B cell (primary cell): ENCODE measurements at regions not wholly inside any gene's neighbourhood (a gene's known extent, or its start where the extent isn't known, plus 50 kb on each side); places are given as distances from the start of the nearest gene placed in this dataset.

Experiments
- ATAC-seq: fragments of 200-7000 bp; cut with Tn5 transposase; one replicate; pipeline ENCODE4 v1.10.0; 2021; ENCODE audit warnings: low read depth, mild to moderate bottlenecking, moderate number of reproducible peaks, moderate library complexity
- CTCF ChIA-PET: fragments of 350-600 bp; sonication (Branson Sonifier 250); formaldehyde crosslinking; loops from one replicate; lab custom pipeline; 2021; ENCODE audit warnings: antibody characterized with exemption, inconsistent platforms; lab: Charles Lee
- POLR2A ChIA-PET: fragments of 350-600 bp; sonication (Branson Sonifier 250); formaldehyde crosslinking; loops from one replicate; lab custom pipeline; 2021; ENCODE audit warnings: antibody characterized with exemption; lab: Charles Lee
- DNase-seq: peaks from one replicate; pipeline ENCODE4 v3.0.0; 2013
- H2AFZ ChIP-seq: 2 replicates; pipeline ENCODE4 v1.6.1; 2012; ENCODE audit warnings: mild to moderate bottlenecking, low read depth, low read length; ENCODE audit not compliant: insufficient read depth, poor library complexity, severe bottlenecking
- H3K27ac ChIP-seq, 2 donors: 1 replicate in 1 of 2; 2 replicates in 1 of 2; pipeline ENCODE4 v1.5.1; 2012 to 2013; ENCODE audit warnings: low read length in 2 of 2, mild to moderate bottlenecking in 2 of 2, moderate library complexity in 1 of 2
- H3K27me3 ChIP-seq, 4 experiments: fragments of 200-600 bp in 1 of 4; sonication (generic) in 1 of 4; replicated peaks in 1 of 4; 1 replicate in 2 of 4; 2 replicates in 2 of 4; pipeline versions ENCODE4 v1.6.1 to v1.7.0; 2013 to 2016; ENCODE audit warnings: low read length in 3 of 4, mild to moderate bottlenecking in 2 of 4, mixed read lengths in 1 of 4, moderate library complexity in 1 of 4; ENCODE audit not compliant: insufficient read depth in 4 of 4, control insufficient read depth in 3 of 4; ENCODE audit errors: control extremely low read depth in 1 of 4
- H3K36me3 ChIP-seq, 2 experiments: replicated peaks in 1 of 2; 1 replicate in 1 of 2; 2 replicates in 1 of 2; pipeline versions ENCODE4 v1.6.1 to v1.7.1; 2013; ENCODE audit warnings: low read length in 1 of 2; ENCODE audit not compliant: insufficient read depth in 2 of 2, control insufficient read depth in 1 of 2; ENCODE audit errors: control extremely low read depth in 1 of 2, extremely low read depth in 1 of 2
- H3K4me1 ChIP-seq, 2 donors: fragments of 200-600 bp in 1 of 2; sonication (generic) in 1 of 2; 1 replicate in 1 of 2; 2 replicates in 1 of 2; pipeline versions ENCODE4 v1.5.1 to v1.6.1; 2013 to 2017; ENCODE audit warnings: low read length in 2 of 2; ENCODE audit not compliant: control insufficient read depth in 2 of 2, insufficient read depth in 2 of 2
- H3K4me2 ChIP-seq: replicated peaks from 2 replicates; pipeline ENCODE3; 2012; ENCODE audit warnings: mild to moderate bottlenecking, low read depth, low read length; ENCODE audit not compliant: poor library complexity, severe bottlenecking
- H3K4me3 ChIP-seq, 5 experiments: fragments of 200-600 bp in 1 of 5; sonication (generic) in 1 of 5; 1 replicate in 3 of 5; 2 replicates in 2 of 5; pipeline versions ENCODE4 v1.5.1 to v1.7.0; 2011 to 2016; ENCODE audit warnings: low read length in 4 of 5, mild to moderate bottlenecking in 4 of 5, low read depth in 2 of 5, control low read depth in 1 of 5, moderate library complexity in 1 of 5; ENCODE audit not compliant: insufficient read depth in 1 of 5; ENCODE audit errors: control extremely low read depth in 1 of 5, extremely low read depth in 1 of 5
- H3K79me2 ChIP-seq: fragments of 200-600 bp; sonication (generic); one replicate; pipeline ENCODE4 v1.6.0; 2016; ENCODE audit warnings: low read length; ENCODE audit not compliant: control insufficient read depth, insufficient read depth
- H3K9ac ChIP-seq: fragments of 200-600 bp; sonication (generic); 2 replicates; pipeline ENCODE4 v1.6.1; 2017; ENCODE audit warnings: mild to moderate bottlenecking, low read length, moderate library complexity
- H3K9me3 ChIP-seq, 3 donors: one replicate each; pipeline versions ENCODE4 v1.6.1 to v1.7.1; 2013; ENCODE audit warnings: low read length in 2 of 3; ENCODE audit not compliant: control insufficient read depth in 2 of 3, insufficient read depth in 1 of 3; ENCODE audit errors: control extremely low read depth in 1 of 3
- H4K20me1 ChIP-seq: 2 replicates; pipeline ENCODE4 v1.6.0; 2012; ENCODE audit warnings: mild to moderate bottlenecking, low read length; ENCODE audit not compliant: insufficient read depth, control insufficient read depth, poor library complexity, severe bottlenecking
- H3K27ac Mint-ChIP-seq: one replicate; pipeline ENCODE4 v1.8.0; 2021; ENCODE audit warnings: mixed read lengths
- H3K27me3 Mint-ChIP-seq: one replicate; pipeline ENCODE4 v1.8.0; 2021; ENCODE audit warnings: mixed read lengths
- H3K4me1 Mint-ChIP-seq: one replicate; pipeline ENCODE4 v1.8.0; 2021; ENCODE audit warnings: mixed read lengths
- H3K4me3 Mint-ChIP-seq: one replicate; pipeline ENCODE4 v1.8.0; 2021; ENCODE audit warnings: mixed read lengths
- H3K9me3 Mint-ChIP-seq: one replicate; pipeline ENCODE4 v1.8.0; 2022; ENCODE audit warnings: mixed read lengths; ENCODE audit not compliant: insufficient read depth
- EZH2 ChIP-seq: IDR thresholded peaks from 2 replicates; pipeline ENCODE4 v1.6.1; 2012; ENCODE audit warnings: borderline replicate concordance, low read depth, mild to moderate bottlenecking, moderate library complexity, low read length; ENCODE audit not compliant: insufficient read depth, poor library complexity, severe bottlenecking
- WGBS: methylation state at CpG from one replicate; pipeline ENCODE4 v1.1.5; 2013; ENCODE audit warnings: missing lambda C conversion rate; ENCODE audit not compliant: insufficient coverage; 5-methylcytosine and 5-hydroxymethylcytosine counted together
- intact Hi-C: fragments of 100-400 bp; cut with micrococcal nuclease; formaldehyde crosslinking; loops from one replicate; pipeline ENCODE4 v1.10.0; 2022
- TF ChIP-seq, protein P1 (sequence below): fragments of 200-600 bp; IDR thresholded peaks from one replicate; pipeline ENCODE4 v1.8.0; 2022; ENCODE audit warnings: antibody characterized with exemption, mild to moderate bottlenecking

GRCh38 chr3:30123755-30124154, 482.6 kb upstream of the TGFBR2 start:
- peaks cover 5% of the 10 kb centered on the region for H3K9me3 Mint-ChIP-seq
- ATAC-seq (no peak), DNase-seq (no peak)
- TF ChIP-seq, protein P1, sequence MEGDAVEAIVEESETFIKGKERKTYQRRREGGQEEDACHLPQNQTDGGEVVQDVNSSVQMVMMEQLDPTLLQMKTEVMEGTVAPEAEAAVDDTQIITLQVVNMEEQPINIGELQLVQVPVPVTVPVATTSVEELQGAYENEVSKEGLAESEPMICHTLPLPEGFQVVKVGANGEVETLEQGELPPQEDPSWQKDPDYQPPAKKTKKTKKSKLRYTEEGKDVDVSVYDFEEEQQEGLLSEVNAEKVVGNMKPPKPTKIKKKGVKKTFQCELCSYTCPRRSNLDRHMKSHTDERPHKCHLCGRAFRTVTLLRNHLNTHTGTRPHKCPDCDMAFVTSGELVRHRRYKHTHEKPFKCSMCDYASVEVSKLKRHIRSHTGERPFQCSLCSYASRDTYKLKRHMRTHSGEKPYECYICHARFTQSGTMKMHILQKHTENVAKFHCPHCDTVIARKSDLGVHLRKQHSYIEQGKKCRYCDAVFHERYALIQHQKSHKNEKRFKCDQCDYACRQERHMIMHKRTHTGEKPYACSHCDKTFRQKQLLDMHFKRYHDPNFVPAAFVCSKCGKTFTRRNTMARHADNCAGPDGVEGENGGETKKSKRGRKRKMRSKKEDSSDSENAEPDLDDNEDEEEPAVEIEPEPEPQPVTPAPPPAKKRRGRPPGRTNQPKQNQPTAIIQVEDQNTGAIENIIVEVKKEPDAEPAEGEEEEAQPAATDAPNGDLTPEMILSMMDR = no peak
- no peak for TF ChIP-seq EZH2
- no peak overlapping the region for H3K4me3 ChIP-seq
- H3K36me3 ChIP-seq = no peaks in the 10 kb centered on the region
- no peak overlapping the region for H3K4me2 ChIP-seq
- intact Hi-C loops = no loop called here
- H3K4me1 ChIP-seq = no peaks in the 10 kb centered on the region
- ChIA-PET POLR2A (no interaction called here), CTCF (interaction anchor here (1.3 kb wide), 1 partner anchor 75 kb away, joined by 5 read pairs; no protein-coding TSS in a partner anchor)
- no peak overlapping the region for H3K4me3 Mint-ChIP-seq
- no CpG with 5 or more reads among the region's 1 CpG for WGBS
- peaks cover 7% of the 10 kb centered on the region for H3K27me3 Mint-ChIP-seq
- H2AFZ ChIP-seq = no peak overlapping the region
- H3K27ac ChIP-seq = no peak overlapping the region
- H4K20me1 ChIP-seq = no peaks in the 10 kb centered on the region
- H3K9ac ChIP-seq = no peak overlapping the region
- H3K27ac Mint-ChIP-seq = no peak overlapping the region
- H3K9me3 ChIP-seq = peaks cover 0 to 3% (median 0%) of the 10 kb centered on the region in 3 donors
- no peaks in the 10 kb centered on the region for H3K79me2 ChIP-seq
- H3K27me3 ChIP-seq = no peaks in the 10 kb centered on the region
- H3K4me1 Mint-ChIP-seq = no peaks in the 10 kb centered on the region

DNA sequence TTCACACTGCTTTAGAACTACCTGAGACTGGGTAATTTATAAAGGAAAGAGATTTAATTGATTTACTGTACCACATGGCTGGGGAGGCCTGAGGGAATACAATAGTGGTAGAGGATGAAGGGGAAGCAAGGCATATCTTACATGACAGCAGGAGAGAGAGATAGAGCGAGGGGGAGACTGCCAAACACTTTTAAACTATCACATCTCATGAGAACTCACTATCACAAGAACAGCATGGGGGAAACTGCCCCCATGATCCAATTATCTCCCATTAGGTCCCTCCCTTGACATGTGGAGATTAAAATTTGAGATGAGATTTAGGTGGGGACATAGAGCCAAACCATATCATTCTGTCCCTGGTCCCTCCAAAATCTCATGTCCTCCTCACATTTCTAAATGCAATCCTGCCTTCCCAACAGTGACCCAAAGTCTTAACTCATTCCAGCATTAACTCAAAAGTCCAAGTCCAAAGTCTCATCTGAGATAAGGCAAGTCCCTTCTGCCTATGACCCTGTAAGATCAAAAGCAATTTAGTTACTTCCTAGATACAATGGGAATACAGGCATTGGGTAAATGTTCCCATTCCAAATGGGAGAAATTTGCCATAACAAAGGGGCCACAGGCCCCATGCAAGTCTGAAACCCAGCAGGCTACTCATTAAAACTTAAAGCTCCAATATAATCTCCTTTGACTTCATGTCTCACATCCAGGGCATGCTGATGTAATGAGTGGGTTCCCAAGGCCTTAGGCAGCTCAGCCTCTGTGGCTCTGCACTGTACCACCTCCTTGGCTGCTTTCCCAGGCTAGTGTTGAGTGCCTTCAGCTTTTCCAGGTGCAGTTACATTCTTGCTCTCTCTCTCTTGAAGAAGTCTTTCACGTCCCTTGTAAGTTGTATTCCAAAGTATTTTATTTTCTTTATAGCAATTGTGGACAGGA, 481.7 kb upstream of the TGFBR2 start:
- intact Hi-C loops = no loop called here
- CTCF ChIA-PET = no interaction called here

More for the DNA sequence above, 481.7 kb upstream of the TGFBR2 start:
- Histone ChIP-seq H3K9ac (no peak overlapping the region), H3K4me3 (no peak overlapping the region), H3K27ac (no peak overlapping the region), H3K27me3 (no peaks in the 10 kb centered on the region), H4K20me1 (no peaks in the 10 kb centered on the region), H3K36me3 (no peaks in the 10 kb centered on the region), H3K4me1 (no peaks in the 10 kb centered on the region), H2AFZ (no peak overlapping the region), H3K79me2 (no peaks in the 10 kb centered on the region), H3K4me2 (no peak overlapping the region), H3K9me3 (peaks cover 0 to 3% (median 1%) of the 10 kb centered on the region in 3 donors)
- Mint-ChIP-seq H3K4me1 (no peaks in the 10 kb centered on the region), H3K4me3 (no peak overlapping the region), H3K9me3 (peaks cover 5% of the 10 kb centered on the region), H3K27me3 (peaks cover 7% of the 10 kb centered on the region), H3K27ac (no peak overlapping the region)
- POLR2A ChIA-PET = no interaction called here
- no peak for ATAC-seq
- TF ChIP-seq, protein P1 = no peak
- no peak for TF ChIP-seq EZH2
- no peak for DNase-seq
- no CpG with 5 or more reads among the region's 2 CpGs for WGBS
